Fibroblast of villous mesenchyme (primary cell): ENCODE measurements at regions not wholly inside any gene's neighbourhood (a gene's known extent, or its start where the extent isn't known, plus 50 kb on each side); places are given as distances from the start of the nearest gene placed in this dataset.

Experiments used
- DNase-seq: peaks from one replicate; pipeline ENCODE4 v3.0.0-alpha.2; 2010; ENCODE audit warnings: low read depth
- H3K4me3 ChIP-seq: 2 replicates; pipeline ENCODE4 v1.5.1; 2011; ENCODE audit warnings: low read depth, mild to moderate bottlenecking, low read length
- TF ChIP-seq, protein P1 (sequence below): IDR thresholded peaks from 2 replicates; pipeline ENCODE4 v1.5.1; 2012; ENCODE audit warnings: low read depth, mild to moderate bottlenecking, low read length; ENCODE audit not compliant: insufficient read depth

DNA sequence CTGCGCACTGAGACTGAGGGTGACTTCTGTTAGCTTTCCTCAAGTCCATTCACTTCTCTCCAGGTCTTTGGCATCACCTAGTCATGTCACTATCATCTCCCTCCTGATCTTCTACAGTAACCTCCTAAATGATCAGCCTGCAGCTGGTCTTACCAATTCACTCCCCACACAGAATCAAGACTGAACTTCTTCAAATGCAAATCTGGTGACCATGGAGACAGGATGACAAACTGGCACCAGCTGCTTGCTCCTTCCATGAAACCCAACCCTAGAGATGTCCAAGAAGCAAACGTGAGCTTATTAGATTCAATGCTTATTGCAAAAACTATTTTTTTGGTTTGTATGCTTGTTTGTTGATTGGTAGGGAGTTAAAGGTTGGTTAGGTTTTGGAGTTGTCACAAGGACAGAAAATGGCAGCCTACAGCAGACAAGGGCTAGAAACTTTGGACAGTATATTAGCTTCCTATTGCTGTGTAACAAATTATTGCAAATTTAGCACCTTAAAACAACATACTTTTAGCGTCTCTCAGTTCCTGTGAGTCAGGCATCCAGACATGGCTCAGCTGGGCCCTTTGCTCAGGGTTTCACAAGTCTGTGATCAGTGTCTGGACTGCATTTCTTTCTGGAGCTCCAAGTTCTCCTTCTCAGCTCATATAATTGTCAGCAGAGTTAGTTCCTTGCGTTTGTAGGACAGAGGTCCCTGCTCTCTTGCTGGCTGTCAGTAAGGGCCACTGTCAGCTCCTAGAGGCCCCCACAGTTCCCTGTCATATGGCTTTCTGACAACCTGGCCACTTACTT is 53.3 kb upstream of the GJA8 start:
- peak; percentile 29 for DNase-seq

DNA sequence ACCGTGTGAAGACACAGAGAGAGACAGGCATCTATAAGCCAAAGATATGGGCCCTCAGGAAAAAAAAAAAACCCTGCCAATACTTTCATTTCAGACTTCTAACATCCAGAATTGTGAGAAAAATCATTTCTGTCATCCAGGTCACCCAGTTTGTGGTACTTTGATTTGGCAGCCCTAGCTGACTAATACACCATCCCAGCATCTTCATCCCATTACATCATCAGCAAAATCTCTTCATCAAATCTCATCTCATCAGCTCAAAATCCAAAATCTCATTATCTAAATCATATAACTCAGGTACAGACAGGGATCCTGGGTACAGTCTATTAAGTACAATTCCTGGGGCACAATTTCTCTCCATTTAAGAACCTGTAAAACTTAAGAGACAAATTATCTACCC is 51.9 kb upstream of the GJA8 start:
- TF ChIP-seq, protein P1, sequence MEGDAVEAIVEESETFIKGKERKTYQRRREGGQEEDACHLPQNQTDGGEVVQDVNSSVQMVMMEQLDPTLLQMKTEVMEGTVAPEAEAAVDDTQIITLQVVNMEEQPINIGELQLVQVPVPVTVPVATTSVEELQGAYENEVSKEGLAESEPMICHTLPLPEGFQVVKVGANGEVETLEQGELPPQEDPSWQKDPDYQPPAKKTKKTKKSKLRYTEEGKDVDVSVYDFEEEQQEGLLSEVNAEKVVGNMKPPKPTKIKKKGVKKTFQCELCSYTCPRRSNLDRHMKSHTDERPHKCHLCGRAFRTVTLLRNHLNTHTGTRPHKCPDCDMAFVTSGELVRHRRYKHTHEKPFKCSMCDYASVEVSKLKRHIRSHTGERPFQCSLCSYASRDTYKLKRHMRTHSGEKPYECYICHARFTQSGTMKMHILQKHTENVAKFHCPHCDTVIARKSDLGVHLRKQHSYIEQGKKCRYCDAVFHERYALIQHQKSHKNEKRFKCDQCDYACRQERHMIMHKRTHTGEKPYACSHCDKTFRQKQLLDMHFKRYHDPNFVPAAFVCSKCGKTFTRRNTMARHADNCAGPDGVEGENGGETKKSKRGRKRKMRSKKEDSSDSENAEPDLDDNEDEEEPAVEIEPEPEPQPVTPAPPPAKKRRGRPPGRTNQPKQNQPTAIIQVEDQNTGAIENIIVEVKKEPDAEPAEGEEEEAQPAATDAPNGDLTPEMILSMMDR: no peak
- DNase-seq: no peak

More for the DNA sequence above, 53.3 kb upstream of the GJA8 start:
- TF ChIP-seq, protein P1: no peak
- H3K4me3 ChIP-seq: no peak overlapping the region

DNA sequence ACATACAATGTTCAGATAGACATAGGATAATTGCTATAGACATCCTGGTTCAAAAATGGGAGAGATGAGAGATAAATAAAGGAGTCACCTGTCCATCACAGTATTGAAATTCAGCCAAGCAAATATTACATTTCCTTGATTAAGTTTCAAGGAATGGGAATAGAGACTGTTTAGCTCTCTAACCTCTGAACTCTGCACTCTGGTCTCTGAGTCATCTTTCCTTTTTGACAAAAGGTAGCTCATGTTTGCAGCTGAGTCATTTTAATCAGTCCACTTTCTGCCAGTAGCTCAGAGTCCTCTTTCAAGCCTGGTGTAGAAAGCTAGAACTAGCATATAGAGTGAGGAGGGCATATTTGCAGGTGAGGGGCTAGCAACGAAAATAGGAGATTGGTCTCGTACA is 51.4 kb upstream of the GJA8 start:
- H3K4me3 ChIP-seq: no peak overlapping the region
- DNase-seq: no peak
- TF ChIP-seq, protein P1: no peak

More for the DNA sequence above, 51.9 kb upstream of the GJA8 start:
- H3K4me3 ChIP-seq: no peak overlapping the region

DNA sequence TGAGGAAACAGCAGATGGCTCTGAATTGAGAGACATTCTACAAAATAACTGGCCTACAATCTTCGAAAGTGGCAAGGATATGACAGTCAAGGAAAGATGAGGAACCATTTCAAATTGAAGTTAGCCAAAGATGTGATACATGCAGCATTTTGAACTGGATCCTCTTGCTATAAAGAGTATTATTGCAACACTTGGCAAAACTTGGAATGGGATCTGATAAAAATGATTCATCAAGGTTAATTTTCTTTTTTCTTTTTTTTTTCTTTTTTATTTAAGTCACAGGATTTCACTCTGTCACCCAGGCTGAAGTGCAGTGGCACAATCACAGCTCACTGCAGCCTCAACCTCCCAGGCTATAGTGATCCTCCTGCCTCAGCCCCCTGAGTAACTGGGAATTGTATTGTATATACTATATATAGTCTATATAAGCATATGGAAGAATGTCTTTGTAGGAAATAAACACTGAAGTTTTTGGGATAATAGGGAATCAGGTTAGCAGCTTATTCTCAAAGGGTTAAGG is 49.8 kb upstream of the GJA8 start:
- no peak for DNase-seq
- H3K4me3 ChIP-seq: no peak overlapping the region
- TF ChIP-seq, protein P1: no peak
